ENCODE measurements at regions not wholly inside any gene's neighbourhood (a gene's known extent, or its start where the extent isn't known, plus 50 kb on each side); places are given as distances from the start of the nearest gene placed in this dataset.
"Not testable (repeated sequence)": the region's sequence is repeated elsewhere in the genome, so short reads cannot be mapped to it uniquely, and the experiment has no call there.

GRCh38 chr15:35282965-35283496, 197.9 kb upstream of the NANOGP8 start:
- 98 to 99% methylated on average over 3 of the region's 3 CpGs for WGBS, 2 donors
- TF ChIP-seq POLR2A (IDR thresholded peaks at IDR 0.05) = no peak
- intact Hi-C loops (cut with DNase I; ENCODE audit: low total_unique reads) = no loop called here
- DNase-seq (ENCODE audit: low spot score in 2 of 2) = no peak
- no peak overlapping the region for H3K4me3 ChIP-seq (ENCODE audit: low read depth, poor library complexity, severe bottlenecking)

- no peak for DNase-seq (ENCODE audit: low spot score in 2 of 2)
- TF ChIP-seq POLR2A (IDR thresholded peaks at IDR 0.05) = no peak
- TF ChIP-seq CTCF (IDR thresholded peaks at IDR 0.05) = no peak
- intact Hi-C loops (cut with DNase I; ENCODE audit: low total_unique reads) = no loop called here
- H3K4me3 ChIP-seq (ENCODE audit: low read depth, poor library complexity, severe bottlenecking) = no peak overlapping the region
- WGBS, 2 donors = 79 to 96% methylated on average over 1 of the region's 1 CpG
These were observed 196.4 kb upstream of the NANOGP8 start for GRCh38 chr15:35281515-35281914.

GRCh38 chr15:35279811-35280210, 194.7 kb upstream of the NANOGP8 start:
- WGBS, 2 donors = 91 to 93% methylated on average over 1 of the region's 1 CpG
- H3K4me3 ChIP-seq (ENCODE audit: low read depth, poor library complexity, severe bottlenecking) = no peak overlapping the region
- DNase-seq (ENCODE audit: low spot score in 2 of 2) = no peak
- intact Hi-C loops (cut with DNase I; ENCODE audit: low total_unique reads) = no loop called here
- TF ChIP-seq POLR2A (IDR thresholded peaks at IDR 0.05) (no peak), CTCF (IDR thresholded peaks at IDR 0.05) (no peak)

DNA sequence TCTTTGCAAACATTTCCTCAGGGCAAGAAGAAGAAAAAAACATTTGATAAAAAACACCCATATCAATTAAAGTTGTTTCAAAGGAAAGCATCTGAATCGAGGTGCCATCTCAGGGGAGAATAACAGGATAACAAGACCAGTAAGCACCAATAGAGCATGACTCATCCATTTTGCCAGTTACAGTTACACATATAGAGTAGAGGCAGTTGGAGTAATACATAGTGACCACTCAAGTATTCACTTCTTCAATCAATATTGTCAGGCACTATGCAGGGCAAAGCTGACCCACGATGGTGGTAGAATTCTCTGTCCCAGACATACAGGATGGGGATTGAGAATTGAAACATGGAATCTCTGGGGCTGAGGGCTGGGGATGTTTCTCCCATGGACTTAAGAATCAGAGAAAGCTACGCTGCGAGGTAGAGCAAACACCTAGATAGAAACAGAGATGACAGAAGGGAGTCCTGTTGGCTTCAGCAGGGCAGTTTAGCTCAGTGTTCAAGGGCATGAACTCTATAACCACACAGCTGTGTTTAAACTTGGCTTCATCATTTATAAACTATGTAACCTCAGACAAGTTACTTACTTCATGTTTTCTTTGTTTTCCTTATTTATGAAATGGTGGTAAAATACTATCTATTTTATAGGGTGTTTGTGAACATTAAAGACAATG, 186.4 kb upstream of the NANOGP8 start:
- 75 to 78% methylated on average over 4 of the region's 4 CpGs for WGBS, 2 donors
- TF ChIP-seq CTCF (IDR thresholded peaks at IDR 0.05) (no peak), POLR2A (IDR thresholded peaks at IDR 0.05) (no peak)
- intact Hi-C loops (cut with DNase I; ENCODE audit: low total_unique reads) = no loop called here

DNA sequence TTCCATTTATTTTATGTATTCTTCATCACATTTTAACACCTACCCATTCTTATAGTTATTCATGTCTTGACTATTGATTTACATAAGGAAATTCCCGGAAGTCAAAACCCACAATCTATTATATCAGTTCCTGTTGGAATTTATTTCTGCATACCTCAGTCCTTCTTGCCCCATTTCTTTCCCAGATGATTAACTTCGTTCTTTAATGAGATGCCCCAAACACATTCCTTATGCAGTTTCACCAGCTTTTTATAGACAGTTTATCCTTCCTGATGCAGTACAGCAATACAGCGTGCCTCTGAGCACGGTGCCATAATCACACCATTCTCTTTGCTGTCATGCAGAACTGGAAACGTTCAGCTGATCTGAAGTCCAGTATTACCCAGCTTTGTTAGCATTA, 175.8 kb upstream of the NANOGP8 start:
- no peak overlapping the region for H3K4me3 ChIP-seq (ENCODE audit: low read depth, poor library complexity, severe bottlenecking)
- no peak for TF ChIP-seq CTCF (IDR thresholded peaks at IDR 0.05)
- no peak for TF ChIP-seq POLR2A (IDR thresholded peaks at IDR 0.05)
- intact Hi-C loops (cut with DNase I; ENCODE audit: low total_unique reads) = no loop called here
- DNase-seq (ENCODE audit: low spot score in 2 of 2) = no peak
- 71 to 80% methylated on average over 5 of the region's 5 CpGs for WGBS, 2 donors

More for the DNA sequence above, 186.4 kb upstream of the NANOGP8 start:
- H3K4me3 ChIP-seq (ENCODE audit: low read depth, poor library complexity, severe bottlenecking) = no peak overlapping the region
- DNase-seq (ENCODE audit: low spot score in 2 of 2) = no peak

DNA sequence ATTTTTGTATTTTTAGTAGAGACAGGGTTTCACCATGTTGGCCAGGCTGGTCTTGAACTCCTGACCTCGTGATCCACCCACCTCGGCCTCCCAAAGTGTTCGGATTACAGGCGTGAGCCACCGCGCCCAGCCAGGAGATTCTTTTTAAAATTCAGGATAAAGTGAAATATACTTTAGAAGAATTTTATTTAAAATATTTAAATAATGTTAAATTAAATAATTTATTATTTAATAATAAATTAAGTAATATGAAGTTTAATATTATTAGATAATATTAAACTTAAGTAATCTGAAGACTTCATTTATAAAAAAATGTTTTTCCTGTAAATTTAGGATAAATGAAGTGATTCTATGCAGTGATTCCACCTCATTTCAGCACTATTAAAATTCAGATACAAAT, 175.2 kb upstream of the NANOGP8 start:
- H3K4me3 ChIP-seq (ENCODE audit: low read depth, poor library complexity, severe bottlenecking); DNase-seq (ENCODE audit: low spot score in 2 of 2); intact Hi-C loops (cut with DNase I; ENCODE audit: low total_unique reads): not testable (repeated sequence)
- 98% methylated on average over 6 of the region's 6 CpGs for WGBS, 2 donors

GRCh38 chr15:35256551-35256950, 171.5 kb upstream of the NANOGP8 start:
- DNase-seq (ENCODE audit: low spot score in 2 of 2) = no peak
- WGBS, 2 donors = 54% methylated on average over 2 of the region's 2 CpGs
- no peak overlapping the region for H3K4me3 ChIP-seq (ENCODE audit: low read depth, poor library complexity, severe bottlenecking)
- intact Hi-C loops (cut with DNase I; ENCODE audit: low total_unique reads) = no loop called here
- no peak for TF ChIP-seq POLR2A (IDR thresholded peaks at IDR 0.05)
- TF ChIP-seq CTCF (IDR thresholded peaks at IDR 0.05) = no peak

Data from lower leg skin (tissue), 4 donors.